ENCODE measurements at regions not wholly inside any gene's neighbourhood (a gene's known extent, or its start where the extent isn't known, plus 50 kb on each side); places are given as distances from the start of the nearest gene placed in this dataset.

- ChIA-PET RAD21 (ENCODE audit: unreplicated experiment) (no interaction called here), SMC1A (ENCODE audit: uncharacterized antibody, unreplicated experiment) (no interaction called here), POLR2A (no interaction called here), CTCF (no interaction called here)
- in situ Hi-C loops (cut with MboI) = no loop called here
- no peaks in the 10 kb centered on the region for H3K79me2 ChIP-seq (ENCODE audit: control insufficient read depth, insufficient read depth, low read length)
- H3K4me1 ChIP-seq (ENCODE audit: control insufficient read depth, insufficient read depth, low read length) = no peaks in the 10 kb centered on the region
- ATAC-seq (no peak), DNase-seq (ENCODE audit: low read depth, low spot score) (no peak), FAIRE-seq (no peak)
- WGBS (ENCODE audit: insufficient coverage, insufficient replicate concordance, low lambda C conversion rate, missing lambda C conversion rate) = 9% methylated on average over 4 of the region's 4 CpGs
- no TSS peak for BruUV-seq (replicated peaks)
- TF ChIP-seq ZBTB11 (CRISPR knock-in tag; IDR thresholded peaks at IDR 0.05) (no peak), BCL11A (IDR thresholded peaks at IDR 0.05; ENCODE audit: low read depth, low read length) (peak; percentile 39; the same call in 1 of the 2 replicates), HDAC6 (IDR thresholded peaks at IDR 0.05; ENCODE audit: unreplicated experiment) (no peak), CHD1 (IDR thresholded peaks at IDR 0.05; ENCODE audit: low read depth, low read length) (no peak), KDM1A (IDR thresholded peaks at IDR 0.05; ENCODE audit: borderline replicate concordance) (no peak), TCF7 (IDR thresholded peaks at IDR 0.05; ENCODE audit: borderline replicate concordance) (peak; percentile 77), RUNX3 (IDR thresholded peaks at IDR 0.05; ENCODE audit: low read length) (peak; percentile 79), POU2F2 (IDR thresholded peaks at IDR 0.05; ENCODE audit: borderline replicate concordance, low read depth, low read length) (no peak), JUNB (IDR thresholded peaks at IDR 0.05) (0 out of 2 replicates have a peak, but pooled peaks have one; percentile 16), MEF2A (IDR thresholded peaks at IDR 0.05; ENCODE audit: insufficient read depth, low read depth, low read length) (no peak), JUND (IDR thresholded peaks at IDR 0.05; ENCODE audit: low read depth, low read length) (no peak)
- H3K4me3 ChIP-seq = no peak overlapping the region
- no peak overlapping the region for H3K9ac ChIP-seq (ENCODE audit: control insufficient read depth, insufficient read depth, low read length)
- H4K20me1 ChIP-seq (ENCODE audit: control insufficient read depth, insufficient read depth) = no peaks in the 10 kb centered on the region
- no peak overlapping the region for H3K27ac ChIP-seq (ENCODE audit: control insufficient read depth, insufficient read depth)
- no peaks in the 10 kb centered on the region for H3K9me3 ChIP-seq (replicated peaks; ENCODE audit: control insufficient read depth, insufficient read depth, low read length)
- H2AFZ ChIP-seq (ENCODE audit: control insufficient read depth, low read depth, low read length) = no peak overlapping the region
- no peaks in the 10 kb centered on the region for H3K36me3 ChIP-seq (ENCODE audit: control insufficient read depth in 2 of 2, insufficient read depth in 2 of 2, low read length in 1 of 2)
- H3K27me3 ChIP-seq (replicated peaks in 1 of 2; ENCODE audit: control insufficient read depth in 2 of 2, insufficient read depth in 2 of 2, low read length in 1 of 2) = no peaks in the 10 kb centered on the region
- intact Hi-C loops (cut with micrococcal nuclease; ENCODE audit: unreplicated experiment) = no loop called here
- H3K4me2 ChIP-seq (ENCODE audit: control insufficient read depth, insufficient read depth) = no peak overlapping the region
These were observed 487.0 kb upstream of the FZD8 start for GRCh38 chr10:36129051-36129450.
